Endodermal cell (in vitro differentiated cells): ENCODE measurements at regions not wholly inside any gene's neighbourhood (a gene's known extent, or its start where the extent isn't known, plus 50 kb on each side); places are given as distances from the start of the nearest gene placed in this dataset.

Experiments
- DNase-seq: peaks from one replicate; pipeline ENCODE4 v3.0.0-alpha.2; 2017
- H3K27ac ChIP-seq: 2 replicates; pipeline ENCODE4 v1.5.1; 2013; ENCODE audit warnings: mild to moderate bottlenecking, low read depth, low read length, moderate library complexity
- H3K27me3 ChIP-seq: 2 replicates; pipeline ENCODE4 v1.6.1; 2013; ENCODE audit warnings: mild to moderate bottlenecking, low read length, moderate library complexity; ENCODE audit not compliant: insufficient read depth, control insufficient read depth, poor library complexity, severe bottlenecking
- H3K36me3 ChIP-seq: 2 replicates; pipeline ENCODE4 v1.7.0; 2013; ENCODE audit warnings: mild to moderate bottlenecking, low read length, moderate library complexity; ENCODE audit not compliant: control insufficient read depth, insufficient read depth
- H3K4me1 ChIP-seq: one replicate; pipeline ENCODE4 v1.7.0; 2013; ENCODE audit warnings: low read length; ENCODE audit not compliant: control insufficient read depth, insufficient read depth
- H3K4me3 ChIP-seq: 2 replicates; pipeline ENCODE4 v1.5.1; 2013; ENCODE audit warnings: mild to moderate bottlenecking, low read length, moderate library complexity
- H3K9ac ChIP-seq: 2 replicates; pipeline ENCODE4 v1.6.1; 2013; ENCODE audit warnings: mild to moderate bottlenecking, low read length, moderate library complexity; ENCODE audit not compliant: poor library complexity, severe bottlenecking; ENCODE audit errors: extremely low read depth
- H3K9me3 ChIP-seq: 2 replicates; pipeline ENCODE4 v1.6.1; 2013; ENCODE audit warnings: mild to moderate bottlenecking, low read length, moderate library complexity; ENCODE audit not compliant: control insufficient read depth
- H3K27ac Mint-ChIP-seq: 2 replicates; pipeline ENCODE4 v1.8.0; 2020; ENCODE audit warnings: mixed read lengths
- H3K27me3 Mint-ChIP-seq: 2 replicates; pipeline ENCODE4 v1.8.0; 2021; ENCODE audit warnings: mild to moderate bottlenecking, mixed read lengths; ENCODE audit not compliant: insufficient read depth
- H3K36me3 Mint-ChIP-seq: 2 replicates; pipeline ENCODE4 v1.8.0; 2020; ENCODE audit warnings: low read depth, mixed read lengths
- H3K4me1 Mint-ChIP-seq: 2 replicates; pipeline ENCODE4 v1.8.0; 2020; ENCODE audit warnings: mixed read lengths
- H3K4me3 Mint-ChIP-seq: 2 replicates; pipeline ENCODE4 v1.8.0; 2020; ENCODE audit warnings: mild to moderate bottlenecking, moderate library complexity, mixed read lengths
- H3K9me3 Mint-ChIP-seq: 2 replicates; pipeline ENCODE4 v1.8.0; 2020; ENCODE audit warnings: mild to moderate bottlenecking, mixed read lengths
- CTCF ChIP-seq: fragments of 200-600 bp; sonication (generic); conservative IDR thresholded peaks from 2 replicates; pipeline ENCODE4 v1.5.0; 2021; ENCODE audit warnings: antibody characterized with exemption, mild to moderate bottlenecking
- WGBS, 2 experiments: methylation state at CpG; one replicate each; pipeline versions ENCODE4 v1.1.5 to v1.1.7; 2013; ENCODE audit warnings: missing lambda C conversion rate in 2 of 2, mixed read lengths in 1 of 2; ENCODE audit not compliant: insufficient coverage in 1 of 2, insufficient read length in 1 of 2; 5-methylcytosine and 5-hydroxymethylcytosine counted together

- peaks cover 10% of the 10 kb centered on the region for H3K27me3 Mint-ChIP-seq
- Histone ChIP-seq H3K4me1 (no peaks in the 10 kb centered on the region), H3K9ac (no peak overlapping the region), H3K27me3 (no peaks in the 10 kb centered on the region), H3K9me3 (no peaks in the 10 kb centered on the region), H3K4me3 (no peak overlapping the region), H3K27ac (no peak overlapping the region), H3K36me3 (no peaks in the 10 kb centered on the region)
- H3K36me3 Mint-ChIP-seq, result no peaks in the 10 kb centered on the region
- H3K4me1 Mint-ChIP-seq, result peaks cover 11% of the 10 kb centered on the region
- H3K9me3 Mint-ChIP-seq, result peaks cover 6% of the 10 kb centered on the region
- H3K27ac Mint-ChIP-seq, result no peak overlapping the region
- H3K4me3 Mint-ChIP-seq, result no peak overlapping the region
- 92 to 94% methylated on average over 5 to 8 of the region's 8 CpGs for WGBS, 2 experiments
- DNase-seq, result no peak
- TF ChIP-seq CTCF, result no peak
Observed at GRCh38 chr9:85433046-85433445, 308.7 kb downstream of the AGTPBP1 start.

- no peak for DNase-seq
- Histone ChIP-seq H3K4me1 (no peaks in the 10 kb centered on the region), H3K27me3 (no peaks in the 10 kb centered on the region), H3K9me3 (no peaks in the 10 kb centered on the region), H3K27ac (no peak overlapping the region), H3K9ac (no peak overlapping the region), H3K4me3 (no peak overlapping the region), H3K36me3 (no peaks in the 10 kb centered on the region)
- H3K27me3 Mint-ChIP-seq, result peaks cover 10% of the 10 kb centered on the region
- no peak for TF ChIP-seq CTCF
- H3K4me1 Mint-ChIP-seq, result peaks cover 11% of the 10 kb centered on the region
- H3K9me3 Mint-ChIP-seq, result peaks cover 2% of the 10 kb centered on the region
- no peak overlapping the region for H3K27ac Mint-ChIP-seq
- H3K36me3 Mint-ChIP-seq, result no peaks in the 10 kb centered on the region
- no peak overlapping the region for H3K4me3 Mint-ChIP-seq
- 95 to 100% methylated on average over 1 to 3 of the region's 3 CpGs for WGBS, 2 experiments
Observed at GRCh38 chr9:85432599-85432998, 309.2 kb downstream of the AGTPBP1 start.

- WGBS, 2 experiments, result 89 to 100% methylated on average over 1 to 3 of the region's 3 CpGs
- no peak overlapping the region for H3K27ac Mint-ChIP-seq
- peaks cover 11% of the 10 kb centered on the region for H3K4me1 Mint-ChIP-seq
- Histone ChIP-seq H3K9me3 (no peaks in the 10 kb centered on the region), H3K4me1 (no peaks in the 10 kb centered on the region), H3K27ac (no peak overlapping the region), H3K4me3 (no peak overlapping the region), H3K27me3 (no peaks in the 10 kb centered on the region), H3K9ac (no peak overlapping the region), H3K36me3 (no peaks in the 10 kb centered on the region)
- H3K4me3 Mint-ChIP-seq, result no peak overlapping the region
- no peaks in the 10 kb centered on the region for H3K36me3 Mint-ChIP-seq
- H3K9me3 Mint-ChIP-seq, result no peaks in the 10 kb centered on the region
- no peak for DNase-seq
- peaks cover 6% of the 10 kb centered on the region for H3K27me3 Mint-ChIP-seq
- TF ChIP-seq CTCF, result no peak
Observed at GRCh38 chr9:85431339-85432102, 310.2 kb downstream of the AGTPBP1 start.
